Sigmoid colon (tissue), 6 donors: ENCODE measurements at regions not wholly inside any gene's neighbourhood (a gene's known extent, or its start where the extent isn't known, plus 50 kb on each side); places are given as distances from the start of the nearest gene placed in this dataset.

Experiments used
- DNase-seq: peaks from one replicate; pipeline ENCODE4 v3.0.0-alpha.2; 2019
- H3K27ac ChIP-seq, 4 donors: fragments of 200-600 bp; sonication (generic); one replicate each; pipeline ENCODE4 v1.5.1; 2016 to 2019; ENCODE audit warnings: mild to moderate bottlenecking in 1 of 4
- H3K27me3 ChIP-seq, 3 donors: fragments of 200-600 bp; sonication (generic); one replicate each; pipeline ENCODE4 v1.5.1; 2019; ENCODE audit warnings: mild to moderate bottlenecking in 1 of 3
- H3K36me3 ChIP-seq, 4 donors: fragments of 200-600 bp; sonication (generic); one replicate each; pipeline ENCODE4 v1.5.1; 2016 to 2019
- H3K4me1 ChIP-seq, 4 donors: fragments of 200-600 bp; sonication (generic); one replicate each; pipeline ENCODE4 v1.5.1; 2017 to 2019
- H3K4me3 ChIP-seq, 4 donors: fragments of 200-600 bp; sonication (generic); one replicate each; pipeline ENCODE4 v1.5.1; 2017 to 2019; ENCODE audit warnings: mild to moderate bottlenecking in 2 of 4, moderate library complexity in 1 of 4
- H3K9me3 ChIP-seq, 4 donors: fragments of 200-600 bp in 3 of 4; sonication (generic) in 3 of 4; one replicate each; pipeline versions ENCODE4 v1.5.1 to v1.6.1; 2013 to 2019
- EP300 ChIP-seq, 4 donors: sonication (generic); formaldehyde crosslinking; IDR thresholded peaks; one replicate each; pipeline ENCODE4 v1.6.1; 2017; ENCODE audit warnings: antibody characterized with exemption in 4 of 4
- POLR2A ChIP-seq, 2 donors: fragments of 450-650 bp; IDR thresholded peaks; one replicate each; pipeline ENCODE4 v1.6.1; 2016; ENCODE audit warnings: antibody characterized with exemption in 2 of 2, mild to moderate bottlenecking in 2 of 2, moderate library complexity in 2 of 2
- POLR2AphosphoS5 ChIP-seq, 4 donors: sonication (generic); formaldehyde crosslinking; IDR thresholded peaks; one replicate each; pipeline ENCODE4 v1.6.1; 2017; ENCODE audit warnings: antibody characterized with exemption in 4 of 4
- WGBS, 2 donors: extraction: QIAGEN DNeasy Blood & Tissue Kit; methylation state at CpG; one replicate each; pipeline ENCODE4 v1.1.7; 2013; 5-methylcytosine and 5-hydroxymethylcytosine counted together
- intact Hi-C: fragments of 100-400 bp; cut with DNase I; formaldehyde crosslinking; loops from one replicate; pipeline ENCODE4 v1.15.1; 2023
- TF ChIP-seq, protein P1 (sequence below), 4 experiments: fragments of 450-650 bp in 3 of 4; fragments of 200-600 bp in 1 of 4; IDR thresholded peaks; one replicate each; pipeline ENCODE4 v1.5.1; 2016 to 2019; ENCODE audit warnings: antibody characterized with exemption in 4 of 4, mild to moderate bottlenecking in 3 of 4, moderate library complexity in 2 of 4
- donor health status: healthy with polysubstance abuse.
- donor health status: healthy.

DNA sequence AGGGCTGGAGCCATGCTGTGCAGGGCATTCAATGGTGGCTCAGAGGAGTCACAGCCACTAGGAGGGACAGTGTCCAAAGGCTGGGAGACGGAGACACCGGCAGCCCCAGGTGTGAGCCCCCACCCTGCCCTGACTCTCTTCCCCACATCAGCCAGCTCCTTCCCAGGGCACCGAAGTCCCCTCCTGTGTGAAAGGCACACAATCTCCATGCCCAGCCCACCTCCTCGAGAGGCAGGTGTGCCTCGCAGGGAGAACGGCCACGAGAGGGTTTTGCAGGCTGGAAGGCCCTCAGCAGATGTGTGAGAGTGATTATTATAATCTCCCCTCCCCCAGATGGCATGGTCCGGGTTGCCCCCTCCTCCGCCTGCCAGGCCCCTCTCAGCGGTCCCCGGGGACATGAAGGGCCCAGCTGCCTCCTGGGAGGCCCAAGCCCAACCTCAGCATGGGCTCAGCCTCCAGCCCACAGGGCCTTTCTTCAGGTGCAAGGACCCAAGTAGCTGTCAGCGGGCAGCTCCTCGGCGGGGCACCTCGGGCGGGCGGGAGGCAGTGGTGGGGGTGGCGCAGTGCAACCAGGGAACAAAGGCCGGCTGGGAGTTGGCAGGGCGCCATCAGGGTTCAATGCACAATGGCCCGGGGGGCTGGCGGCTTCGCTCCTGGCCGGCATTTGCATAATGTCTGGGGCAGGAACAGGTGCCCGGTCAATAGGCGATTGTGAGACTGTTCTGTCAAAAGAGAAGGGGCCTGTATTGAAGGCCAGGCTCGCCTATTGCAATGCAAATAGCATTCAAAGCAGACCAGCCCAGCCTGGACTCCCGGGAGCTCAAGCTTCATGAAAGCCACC is 155.3 kb upstream of the ZMIZ1 start:
- no peak for DNase-seq
- Histone ChIP-seq H3K4me1 (peaks cover 0 to 8% (median 3%) of the 10 kb centered on the region in 4 donors), H3K27me3 (no peaks in the 10 kb centered on the region), H3K27ac (no peak overlapping the region), H3K36me3 (no peaks in the 10 kb centered on the region), H3K9me3 (no peaks in the 10 kb centered on the region), H3K4me3 (no peak overlapping the region)
- 29 to 73% methylated on average over 28 of the region's 28 CpGs for WGBS, 2 donors
- intact Hi-C loops: no loop called here
- TF ChIP-seq EP300 (IDR thresholded peaks at IDR 0.05) (no peak), POLR2AphosphoS5 (IDR thresholded peaks at IDR 0.05) (no peak), POLR2A (IDR thresholded peaks at IDR 0.05) (no peak)
- TF ChIP-seq, protein P1, sequence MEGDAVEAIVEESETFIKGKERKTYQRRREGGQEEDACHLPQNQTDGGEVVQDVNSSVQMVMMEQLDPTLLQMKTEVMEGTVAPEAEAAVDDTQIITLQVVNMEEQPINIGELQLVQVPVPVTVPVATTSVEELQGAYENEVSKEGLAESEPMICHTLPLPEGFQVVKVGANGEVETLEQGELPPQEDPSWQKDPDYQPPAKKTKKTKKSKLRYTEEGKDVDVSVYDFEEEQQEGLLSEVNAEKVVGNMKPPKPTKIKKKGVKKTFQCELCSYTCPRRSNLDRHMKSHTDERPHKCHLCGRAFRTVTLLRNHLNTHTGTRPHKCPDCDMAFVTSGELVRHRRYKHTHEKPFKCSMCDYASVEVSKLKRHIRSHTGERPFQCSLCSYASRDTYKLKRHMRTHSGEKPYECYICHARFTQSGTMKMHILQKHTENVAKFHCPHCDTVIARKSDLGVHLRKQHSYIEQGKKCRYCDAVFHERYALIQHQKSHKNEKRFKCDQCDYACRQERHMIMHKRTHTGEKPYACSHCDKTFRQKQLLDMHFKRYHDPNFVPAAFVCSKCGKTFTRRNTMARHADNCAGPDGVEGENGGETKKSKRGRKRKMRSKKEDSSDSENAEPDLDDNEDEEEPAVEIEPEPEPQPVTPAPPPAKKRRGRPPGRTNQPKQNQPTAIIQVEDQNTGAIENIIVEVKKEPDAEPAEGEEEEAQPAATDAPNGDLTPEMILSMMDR (IDR thresholded peaks at IDR 0.05): no peak

DNA sequence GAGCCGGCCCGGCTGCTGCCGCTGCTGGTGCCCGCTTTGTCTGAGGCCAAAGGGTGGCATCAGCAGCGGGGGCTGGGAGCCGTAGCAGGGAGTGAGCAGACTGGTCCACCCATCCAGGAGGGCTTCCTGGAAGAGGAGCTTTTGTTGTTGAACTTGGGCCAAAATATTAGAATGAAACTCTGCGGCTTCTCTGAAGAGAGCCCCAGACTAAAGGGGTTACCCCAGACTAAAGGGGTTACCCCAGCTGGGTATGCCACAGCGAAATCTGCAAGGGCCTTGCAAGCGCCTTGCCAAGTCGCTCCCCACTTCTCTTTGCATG is 154.7 kb upstream of the ZMIZ1 start:
- Histone ChIP-seq H3K4me3 (no peak overlapping the region), H3K27me3 (no peaks in the 10 kb centered on the region), H3K36me3 (no peaks in the 10 kb centered on the region), H3K27ac (no peak overlapping the region), H3K9me3 (no peaks in the 10 kb centered on the region), H3K4me1 (peaks cover 0 to 8% (median 3%) of the 10 kb centered on the region in 4 donors)
- 44 to 78% methylated on average over 10 of the region's 10 CpGs for WGBS, 2 donors
- intact Hi-C loops: no loop called here
- no peak for DNase-seq
- TF ChIP-seq EP300 (IDR thresholded peaks at IDR 0.05): no peak
- TF ChIP-seq POLR2AphosphoS5 (IDR thresholded peaks at IDR 0.05): no peak
- TF ChIP-seq, protein P1 (IDR thresholded peaks at IDR 0.05): no peak
- TF ChIP-seq POLR2A (IDR thresholded peaks at IDR 0.05): no peak

DNA sequence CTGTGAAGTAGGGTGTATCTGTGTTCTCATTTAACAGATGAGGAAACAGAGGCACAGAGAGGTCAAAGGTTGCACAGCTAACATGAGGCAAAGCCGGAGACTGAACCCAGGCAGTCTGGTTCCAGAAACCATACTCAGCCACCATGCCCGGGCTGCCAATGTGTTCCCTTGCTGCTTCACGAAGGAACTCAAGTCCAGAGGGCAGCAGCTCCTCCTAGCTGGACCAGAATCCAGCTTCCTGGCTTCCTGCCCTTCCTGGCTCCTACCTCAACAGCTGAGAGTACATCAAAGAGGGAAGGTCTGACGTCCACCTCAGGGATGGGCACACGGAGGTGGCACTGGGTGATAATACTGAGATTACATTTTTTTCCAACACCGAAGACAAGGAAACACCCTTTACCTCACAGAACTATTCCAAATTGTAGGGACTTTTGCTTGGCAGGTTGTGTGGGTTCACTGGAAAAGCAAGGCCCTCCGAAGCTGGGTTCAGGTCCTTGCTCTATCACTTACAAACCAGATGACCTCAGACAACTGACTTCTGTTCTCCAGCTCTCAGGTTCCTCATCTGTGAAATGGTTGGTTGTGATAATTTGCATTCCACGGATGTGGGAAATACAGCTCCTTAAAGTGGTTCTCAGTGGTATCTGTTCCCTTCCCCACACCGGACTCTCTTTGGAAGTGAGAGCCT is 154.1 kb upstream of the ZMIZ1 start:
- Histone ChIP-seq H3K36me3 (no peaks in the 10 kb centered on the region), H3K9me3 (no peaks in the 10 kb centered on the region), H3K4me1 (peaks cover 0 to 8% (median 3%) of the 10 kb centered on the region in 4 donors), H3K27me3 (no peaks in the 10 kb centered on the region), H3K27ac (no peak overlapping the region), H3K4me3 (no peak overlapping the region)
- WGBS, 2 donors: 38 to 68% methylated on average over 9 of the region's 9 CpGs
- intact Hi-C loops: no loop called here
- TF ChIP-seq, protein P1 (IDR thresholded peaks at IDR 0.05): no peak
- TF ChIP-seq EP300 (IDR thresholded peaks at IDR 0.05): no peak
- TF ChIP-seq POLR2AphosphoS5 (IDR thresholded peaks at IDR 0.05): no peak
- TF ChIP-seq POLR2A (IDR thresholded peaks at IDR 0.05): no peak
- DNase-seq: no peak

DNA sequence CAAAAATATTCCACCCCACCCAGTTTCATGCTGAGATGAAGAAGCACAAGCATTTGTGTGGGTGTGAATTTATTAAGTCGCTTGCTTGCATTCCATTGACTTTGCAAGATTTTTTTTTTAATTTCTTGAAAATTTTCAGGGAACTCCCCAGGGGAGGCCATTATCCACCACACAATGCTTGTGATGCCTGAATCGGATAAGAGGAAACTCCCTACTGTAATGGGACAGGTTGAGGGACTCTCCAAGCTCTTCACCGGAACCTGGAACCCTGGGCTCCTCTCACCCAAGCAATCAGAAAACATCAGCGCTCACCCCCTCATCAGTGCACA is 153.6 kb upstream of the ZMIZ1 start:
- TF ChIP-seq POLR2AphosphoS5 (IDR thresholded peaks at IDR 0.05) (no peak), EP300 (IDR thresholded peaks at IDR 0.05) (no peak), POLR2A (IDR thresholded peaks at IDR 0.05) (no peak)
- TF ChIP-seq, protein P1 (IDR thresholded peaks at IDR 0.05): no peak
- Histone ChIP-seq H3K27ac (no peak overlapping the region), H3K4me3 (no peak overlapping the region), H3K4me1 (peaks cover 0 to 8% (median 3%) of the 10 kb centered on the region in 4 donors), H3K9me3 (no peaks in the 10 kb centered on the region), H3K27me3 (no peaks in the 10 kb centered on the region), H3K36me3 (no peaks in the 10 kb centered on the region)
- 79 to 92% methylated on average over 4 of the region's 4 CpGs for WGBS, 2 donors
- DNase-seq: no peak
- intact Hi-C loops: no loop called here
